PFSK-1 (cell line): ENCODE measurements at regions not wholly inside any gene's neighbourhood (a gene's known extent, or its start where the extent isn't known, plus 50 kb on each side); places are given as distances from the start of the nearest gene placed in this dataset.

Source experiments
- FOXP2 ChIP-seq: optimal IDR thresholded peaks from 2 replicates; pipeline ENCODE3; 2011; ENCODE audit warnings: borderline replicate concordance, control low read depth, inconsistent platforms; ENCODE audit not compliant: insufficient read depth; ENCODE audit errors: extremely low read length, extremely low read depth
- POLR2AphosphoS5 ChIP-seq: IDR thresholded peaks from 2 replicates; pipeline ENCODE4 v1.6.1; 2012; ENCODE audit warnings: low read depth, mild to moderate bottlenecking, control low read depth, low read length, moderate library complexity
- REST ChIP-seq, 2 experiments: IDR thresholded peaks; 2 replicates each; pipeline versions ENCODE4 v1.6.1 to v1.8.0; 2011 to 2012; ENCODE audit warnings: low read depth in 2 of 2, low read length in 2 of 2, control low read depth in 1 of 2, inconsistent platforms in 1 of 2, mild to moderate bottlenecking in 1 of 2, moderate library complexity in 1 of 2; ENCODE audit not compliant: insufficient read depth in 1 of 2
- SIN3A ChIP-seq: IDR thresholded peaks from 2 replicates; pipeline ENCODE4 v1.6.1; 2012; ENCODE audit warnings: mild to moderate bottlenecking, low read length, moderate library complexity, borderline replicate concordance; ENCODE audit not compliant: insufficient read depth
- TAF1 ChIP-seq: IDR thresholded peaks from 2 replicates; pipeline ENCODE4 v1.6.1; 2012; ENCODE audit warnings: low read length, control low read depth, borderline replicate concordance; ENCODE audit not compliant: insufficient read depth

GRCh38 chr10:65735382-65735781 is 1190.5 kb upstream of the LRRTM3 start:
- TF ChIP-seq REST (IDR thresholded peaks at IDR 0.05; ENCODE audit: insufficient read depth in 1 of 2, low read depth in 2 of 2, low read length in 2 of 2) (no peak), SIN3A (no peak), POLR2AphosphoS5 (no peak), TAF1 (no peak), FOXP2 (no peak)

- TF ChIP-seq TAF1 (no peak), POLR2AphosphoS5 (no peak), FOXP2 (no peak), SIN3A (no peak)
These were observed 1182.9 kb upstream of the LRRTM3 start for GRCh38 chr10:65742906-65743305.

GRCh38 chr10:65751218-65751617 is 1174.6 kb upstream of the LRRTM3 start:
- no peak for TF ChIP-seq REST (IDR thresholded peaks at IDR 0.05; ENCODE audit: insufficient read depth in 1 of 2, low read depth in 2 of 2, low read length in 2 of 2)
- no peak for TF ChIP-seq POLR2AphosphoS5
- no peak for TF ChIP-seq SIN3A
- TF ChIP-seq TAF1, result no peak
- TF ChIP-seq FOXP2, result no peak

GRCh38 chr10:65751896-65752295 is 1173.9 kb upstream of the LRRTM3 start:
- TF ChIP-seq FOXP2 (no peak), TAF1 (no peak), POLR2AphosphoS5 (no peak), SIN3A (no peak), REST (IDR thresholded peaks at IDR 0.05; ENCODE audit: insufficient read depth in 1 of 2, low read depth in 2 of 2, low read length in 2 of 2) (no peak)

GRCh38 chr10:65753532-65753931 is 1172.3 kb upstream of the LRRTM3 start:
- TF ChIP-seq FOXP2, result no peak
- no peak for TF ChIP-seq POLR2AphosphoS5
- no peak for TF ChIP-seq SIN3A
- TF ChIP-seq REST (IDR thresholded peaks at IDR 0.05; ENCODE audit: insufficient read depth in 1 of 2, low read depth in 2 of 2, low read length in 2 of 2), result no peak
- TF ChIP-seq TAF1, result no peak
